Adrenal gland (tissue), 9 donors: ENCODE measurements at regions not wholly inside any gene's neighbourhood (a gene's known extent, or its start where the extent isn't known, plus 50 kb on each side); places are given as distances from the start of the nearest gene placed in this dataset.

Source experiments
- DNase-seq, 7 donors: peaks; one replicate each; pipeline ENCODE4 v3.0.0-alpha.2; 2019 to 2020
- H3K27ac ChIP-seq, 5 donors: fragments of 200-600 bp; sonication (generic) in 4 of 5; 1 replicate in 3 of 5; 2 replicates in 2 of 5; pipeline versions ENCODE4 v1.5.1 to v1.8.0; 2016 to 2020; ENCODE audit warnings: mild to moderate bottlenecking in 1 of 5
- H3K27me3 ChIP-seq: fragments of 200-600 bp; 2 replicates; pipeline ENCODE4 v1.8.0; 2021
- H3K36me3 ChIP-seq, 2 donors: fragments of 200-600 bp; replicated peaks in 1 of 2; 1 replicate in 1 of 2; 2 replicates in 1 of 2; pipeline versions ENCODE4 v1.5.1 to v1.8.0; 2018 to 2022
- H3K4me1 ChIP-seq, 2 donors: fragments of 200-600 bp; replicated peaks in 1 of 2; 1 replicate in 1 of 2; 2 replicates in 1 of 2; pipeline versions ENCODE4 v1.5.1 to v1.8.0; 2018 to 2021
- H3K4me3 ChIP-seq, 4 donors: fragments of 200-600 bp; sonication (generic) in 3 of 4; one replicate each; pipeline ENCODE4 v1.5.1; 2016 to 2018
- H3K9me3 ChIP-seq, 3 donors: fragments of 200-600 bp; sonication (generic) in 1 of 3; replicated peaks in 1 of 3; 1 replicate in 2 of 3; 2 replicates in 1 of 3; pipeline versions ENCODE4 v1.5.1 to v1.8.0; 2016 to 2021
- CTCF ChIP-seq, 6 experiments: fragments of 450-650 bp in 4 of 6; fragments of 200-600 bp in 2 of 6; sonication (generic) in 1 of 6; IDR thresholded peaks; 1 replicate in 5 of 6; 2 replicates in 1 of 6; pipeline versions ENCODE4 v1.5.1 to v1.8.0; 2016 to 2021; ENCODE audit warnings: antibody characterized with exemption in 6 of 6, mild to moderate bottlenecking in 2 of 6, moderate library complexity in 1 of 6
- POLR2A ChIP-seq, 2 donors: fragments of 450-650 bp; IDR thresholded peaks; one replicate each; pipeline ENCODE4 v1.6.1; 2017; ENCODE audit warnings: antibody characterized with exemption in 2 of 2, mild to moderate bottlenecking in 2 of 2, moderate library complexity in 1 of 2
- WGBS, 4 donors: extraction: QIAGEN DNeasy Blood & Tissue Kit in 2 of 4; methylation state at CpG; one replicate each; pipeline versions ENCODE4 v1.1.5 to v1.1.7; 2013 to 2017; 5-methylcytosine and 5-hydroxymethylcytosine counted together
- intact Hi-C, 2 donors: fragments of 100-400 bp; cut with DNase I; formaldehyde crosslinking; loops; one replicate each; pipeline versions ENCODE4 v1.14.1 to v1.15.0; 2022 to 2023
- donor health status: healthy with polysubstance abuse.
- donor health status: Bipolar disorder and iron deficiency.
- donor health status: DM: yes; HTN: yes; CAD: no.
- donor health status: DM: no; HTN: no; CAD: no.
- donor health status: DM: no; HTN: no; CAD: no.

GRCh38 chr10:28097633-28098032 lies 98.8 kb upstream of the ODAD2 start:
- intact Hi-C loops, result no loop called here
- TF ChIP-seq POLR2A (IDR thresholded peaks at IDR 0.05) (no peak), CTCF (IDR thresholded peaks at IDR 0.05) (no peak)
- H3K4me3 ChIP-seq, result no peak overlapping the region
- H3K9me3 ChIP-seq, result no peaks in the 10 kb centered on the region
- H3K27ac ChIP-seq, result no peak overlapping the region
- H3K4me1 ChIP-seq, result no peaks in the 10 kb centered on the region
- no peak for DNase-seq
- H3K36me3 ChIP-seq, result no peaks in the 10 kb centered on the region
- 83 to 89% (median 84%) methylated on average over 3 of the region's 3 CpGs for WGBS, 4 donors
- H3K27me3 ChIP-seq, result no peaks in the 10 kb centered on the region

- Histone ChIP-seq H3K4me3 (no peak overlapping the region), H3K27me3 (no peaks in the 10 kb centered on the region), H3K36me3 (no peaks in the 10 kb centered on the region), H3K27ac (no peak overlapping the region), H3K9me3 (no peaks in the 10 kb centered on the region), H3K4me1 (no peaks in the 10 kb centered on the region)
- no peak for DNase-seq
- no peak for TF ChIP-seq CTCF (IDR thresholded peaks at IDR 0.05)
- TF ChIP-seq POLR2A (IDR thresholded peaks at IDR 0.05), result no peak
- intact Hi-C loops, result no loop called here
- WGBS, 4 donors, result 45 to 56% (median 53%) methylated on average over 5 of the region's 5 CpGs
These were observed 97.0 kb upstream of the ODAD2 start for GRCh38 chr10:28095791-28096378.

GRCh38 chr10:28094121-28094520 lies 95.2 kb upstream of the ODAD2 start:
- WGBS, 4 donors, result 89 to 97% (median 93%) methylated on average over 7 to 8 of the region's 8 CpGs
- Histone ChIP-seq H3K27ac (no peak overlapping the region), H3K9me3 (no peaks in the 10 kb centered on the region), H3K27me3 (no peaks in the 10 kb centered on the region), H3K4me1 (no peaks in the 10 kb centered on the region), H3K4me3 (no peak overlapping the region), H3K36me3 (no peaks in the 10 kb centered on the region)
- no peak for DNase-seq
- no peak for TF ChIP-seq CTCF (IDR thresholded peaks at IDR 0.05)
- no peak for TF ChIP-seq POLR2A (IDR thresholded peaks at IDR 0.05)
- intact Hi-C loops, result no loop called here

GRCh38 chr10:28091913-28092312 lies 93.0 kb upstream of the ODAD2 start:
- intact Hi-C loops, result no loop called here
- Histone ChIP-seq H3K27me3 (no peaks in the 10 kb centered on the region), H3K4me1 (no peaks in the 10 kb centered on the region), H3K27ac (no peak overlapping the region), H3K36me3 (no peaks in the 10 kb centered on the region), H3K9me3 (no peaks in the 10 kb centered on the region), H3K4me3 (no peak overlapping the region)
- TF ChIP-seq CTCF (IDR thresholded peaks at IDR 0.05) (no peak), POLR2A (IDR thresholded peaks at IDR 0.05) (no peak)
- no peak for DNase-seq
- WGBS, 4 donors, result 74 to 82% (median 77%) methylated on average over 2 of the region's 2 CpGs
